Activated T-cell treated with anti-CD3 and anti-CD28 coated beads, Interleukin-2, amount 50 U/mL, for 72 hours (primary cell): ENCODE measurements at regions not wholly inside any gene's neighbourhood (a gene's known extent, or its start where the extent isn't known, plus 50 kb on each side); places are given as distances from the start of the nearest gene placed in this dataset.

Experiments
- ATAC-seq, 2 donors: fragments of 150-1000 bp; cut with Tn5 transposase; replicated peaks in 1 of 2; 2 replicates each; pipeline ENCODE4 v1.10.0; 2021; ENCODE audit warnings: moderate library complexity in 2 of 2, mild to moderate bottlenecking in 1 of 2
- DNase-seq, 2 donors: peaks; one replicate each; pipeline ENCODE4 v3.0.0; 2021 to 2022; ENCODE audit warnings: mixed read lengths in 1 of 2
- H3K27ac Mint-ChIP-seq: one replicate; pipeline ENCODE4 v1.8.0; 2022; ENCODE audit warnings: mild to moderate bottlenecking, moderate library complexity, mixed read lengths
- H3K27me3 Mint-ChIP-seq: one replicate; pipeline ENCODE4 v1.8.0; 2022; ENCODE audit warnings: low read depth, mixed read lengths
- H3K36me3 Mint-ChIP-seq, 2 donors: one replicate each; pipeline ENCODE4 v1.8.0; 2022; ENCODE audit warnings: mixed read lengths in 2 of 2, mild to moderate bottlenecking in 1 of 2; ENCODE audit not compliant: insufficient read depth in 2 of 2
- H3K4me1 Mint-ChIP-seq: one replicate; pipeline ENCODE4 v1.8.0; 2022; ENCODE audit warnings: low read depth, mixed read lengths
- H3K4me3 Mint-ChIP-seq, 2 donors: one replicate each; pipeline ENCODE4 v1.8.0; 2022; ENCODE audit warnings: mild to moderate bottlenecking in 2 of 2, mixed read lengths in 2 of 2, moderate library complexity in 2 of 2
- H3K9me3 Mint-ChIP-seq, 2 donors: one replicate each; pipeline ENCODE4 v1.8.0; 2022; ENCODE audit warnings: mixed read lengths in 2 of 2

DNA sequence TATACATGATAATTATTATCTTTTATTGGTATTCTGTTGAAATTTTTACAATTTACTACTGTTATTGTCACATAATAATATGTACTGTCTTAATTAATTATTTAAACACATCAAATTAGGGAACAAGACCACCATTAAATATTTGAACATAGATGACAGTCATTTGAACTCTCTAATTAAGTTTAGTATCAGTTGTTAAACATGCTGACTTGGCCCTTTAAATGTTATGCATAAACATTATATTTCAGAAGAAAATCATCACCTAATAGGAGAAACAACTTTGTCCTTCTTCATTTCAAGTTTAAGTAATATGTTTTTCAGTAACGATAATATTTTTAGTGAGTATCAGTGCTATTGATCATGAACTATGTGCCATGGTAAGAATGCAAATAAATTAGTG lies 623.5 kb upstream of the GNPDA2 start:
- no peak for ATAC-seq
- H3K9me3 Mint-ChIP-seq = peaks cover 3 to 9% of the 10 kb centered on the region in 2 donors
- no peak for DNase-seq
- no peak overlapping the region for H3K27ac Mint-ChIP-seq
- H3K4me1 Mint-ChIP-seq = no peaks in the 10 kb centered on the region
- H3K36me3 Mint-ChIP-seq = no peaks in the 10 kb centered on the region
- H3K4me3 Mint-ChIP-seq = no peak overlapping the region
- H3K27me3 Mint-ChIP-seq = no peaks in the 10 kb centered on the region

GRCh38 chr4:45346816-45347435 lies 620.6 kb upstream of the GNPDA2 start:
- peaks cover 3 to 5% of the 10 kb centered on the region in 2 donors for H3K9me3 Mint-ChIP-seq
- DNase-seq (no peak), ATAC-seq (no peak)
- no peak overlapping the region for H3K4me3 Mint-ChIP-seq
- no peaks in the 10 kb centered on the region for H3K27me3 Mint-ChIP-seq
- H3K36me3 Mint-ChIP-seq = no peaks in the 10 kb centered on the region
- H3K27ac Mint-ChIP-seq = no peak overlapping the region
- H3K4me1 Mint-ChIP-seq = no peaks in the 10 kb centered on the region

- no peak overlapping the region for H3K4me3 Mint-ChIP-seq
- H3K9me3 Mint-ChIP-seq = peaks cover 2 to 5% of the 10 kb centered on the region in 2 donors
- no peak overlapping the region for H3K27ac Mint-ChIP-seq
- H3K36me3 Mint-ChIP-seq = no peaks in the 10 kb centered on the region
- DNase-seq (no peak), ATAC-seq (no peak)
- no peaks in the 10 kb centered on the region for H3K27me3 Mint-ChIP-seq
- H3K4me1 Mint-ChIP-seq = no peaks in the 10 kb centered on the region
Measured at GRCh38 chr4:45345558-45345957, 619.2 kb upstream of the GNPDA2 start.

- Mint-ChIP-seq H3K36me3 (peaks cover 0 to 4% of the 10 kb centered on the region in 2 donors), H3K27me3 (no peaks in the 10 kb centered on the region), H3K4me1 (no peaks in the 10 kb centered on the region), H3K4me3 (no peak overlapping the region), H3K27ac (no peak overlapping the region), H3K9me3 (peaks cover 6 to 12% of the 10 kb centered on the region in 2 donors)
- no peak for DNase-seq
- ATAC-seq = no peak
Measured at GRCh38 chr4:45331802-45332201, 605.4 kb upstream of the GNPDA2 start.

GRCh38 chr4:45327544-45327943 lies 601.2 kb upstream of the GNPDA2 start:
- peaks cover 0 to 4% of the 10 kb centered on the region in 2 donors for H3K36me3 Mint-ChIP-seq
- ATAC-seq (no peak), DNase-seq (no peak)
- H3K27ac Mint-ChIP-seq = no peak overlapping the region
- H3K4me1 Mint-ChIP-seq = no peaks in the 10 kb centered on the region
- no peak overlapping the region for H3K4me3 Mint-ChIP-seq
- no peaks in the 10 kb centered on the region for H3K27me3 Mint-ChIP-seq
- peaks cover 8 to 14% of the 10 kb centered on the region in 2 donors for H3K9me3 Mint-ChIP-seq

DNA sequence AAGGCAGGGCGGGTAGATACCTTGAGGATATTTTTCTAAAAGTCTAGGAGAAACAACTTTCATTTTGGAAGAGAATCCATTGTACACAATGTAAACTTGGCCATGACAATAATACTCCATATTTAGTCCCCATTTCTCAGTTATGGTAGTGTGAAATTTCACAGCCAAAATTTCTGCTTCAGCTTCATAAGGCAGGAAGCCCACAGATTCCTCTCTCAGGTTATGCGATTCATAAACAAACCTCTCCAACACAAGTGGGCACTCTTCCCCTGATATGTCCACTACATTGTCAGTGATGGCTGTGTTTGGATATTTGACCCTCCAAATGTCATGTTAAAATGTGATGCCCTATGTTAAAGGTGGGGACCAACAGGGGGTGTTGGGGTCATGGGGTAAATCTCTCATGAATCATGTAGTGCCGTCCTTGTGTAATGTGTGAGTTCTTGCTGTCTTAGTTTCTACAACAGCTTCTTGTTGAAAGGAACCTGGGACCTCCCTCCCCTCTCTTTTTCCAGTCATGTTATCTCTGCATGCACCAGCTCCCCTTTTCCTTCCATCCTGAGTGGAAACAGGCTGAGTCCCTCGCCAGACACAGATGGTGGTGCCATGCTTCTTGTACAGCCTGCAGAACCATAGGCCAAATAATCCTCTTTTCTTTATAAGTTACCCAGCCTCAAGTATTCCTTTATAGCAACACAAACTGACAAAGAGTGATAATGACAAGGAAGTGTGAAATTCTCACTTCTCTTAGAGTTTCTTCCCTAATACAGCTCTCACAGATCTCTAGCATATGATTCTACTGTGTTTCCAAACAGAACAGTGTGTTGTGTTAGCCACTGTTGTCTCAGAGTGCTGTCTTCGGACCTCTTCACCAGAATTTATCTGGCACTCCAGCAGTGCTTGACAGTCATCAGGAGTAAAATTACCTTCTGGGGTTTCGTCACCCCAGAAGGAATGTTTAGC lies 598.4 kb upstream of the GNPDA2 start:
- ATAC-seq (no peak), DNase-seq (no peak)
- no peaks in the 10 kb centered on the region for H3K36me3 Mint-ChIP-seq
- H3K27ac Mint-ChIP-seq = no peak overlapping the region
- peaks cover 1 to 10% of the 10 kb centered on the region in 2 donors for H3K9me3 Mint-ChIP-seq
- no peak overlapping the region for H3K4me3 Mint-ChIP-seq
- H3K4me1 Mint-ChIP-seq = no peaks in the 10 kb centered on the region
- H3K27me3 Mint-ChIP-seq = no peaks in the 10 kb centered on the region

DNA sequence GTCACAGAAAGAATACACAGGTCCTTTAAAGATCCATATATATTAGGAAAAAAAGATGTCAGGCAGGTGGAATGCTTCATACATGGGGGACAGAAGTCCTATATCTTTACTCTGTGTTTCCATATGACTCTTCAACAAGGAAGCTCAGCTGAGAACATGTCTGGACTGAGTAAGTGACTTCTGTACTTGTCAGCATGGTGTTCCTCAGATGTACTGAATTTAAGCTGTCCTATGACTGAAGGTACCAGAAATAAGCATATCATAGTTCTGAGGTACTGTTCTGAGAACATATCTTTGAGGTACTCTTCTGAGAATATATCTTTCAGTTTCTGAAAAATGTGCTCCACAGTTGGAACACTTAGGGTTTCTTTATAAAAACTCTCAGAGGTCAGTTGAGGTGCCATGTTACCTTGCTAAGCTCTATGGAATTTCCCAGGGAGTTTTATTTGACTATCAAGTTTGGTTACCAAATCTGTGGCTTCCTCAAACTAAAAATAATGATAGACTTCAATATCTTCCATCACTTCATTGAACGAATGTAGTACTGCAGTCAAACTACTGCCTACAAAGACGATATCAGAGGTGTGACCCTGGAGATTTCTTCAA lies 597.2 kb upstream of the GNPDA2 start:
- H3K36me3 Mint-ChIP-seq = no peaks in the 10 kb centered on the region
- ATAC-seq = no peak
- H3K4me1 Mint-ChIP-seq = no peaks in the 10 kb centered on the region

DNA sequence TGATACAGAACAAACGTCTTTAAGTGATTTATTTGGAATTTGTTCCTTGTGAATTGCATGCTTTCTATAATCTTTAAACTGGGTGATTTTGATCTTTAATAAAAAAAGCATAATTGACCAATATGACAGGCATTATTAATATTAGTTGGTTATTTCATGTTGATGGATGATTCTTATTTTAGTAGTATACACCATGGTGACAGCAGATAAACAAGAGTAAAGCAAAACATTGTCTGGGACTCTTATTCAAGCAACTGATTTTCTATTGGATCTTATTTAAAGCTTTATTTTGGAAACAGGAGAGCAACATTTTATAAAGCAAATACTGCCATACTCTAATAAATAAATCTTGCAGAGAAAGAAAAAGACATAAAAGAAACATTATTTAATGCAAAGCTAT lies 591.4 kb upstream of the GNPDA2 start:
- Mint-ChIP-seq H3K27me3 (no peaks in the 10 kb centered on the region), H3K36me3 (no peaks in the 10 kb centered on the region), H3K4me1 (no peaks in the 10 kb centered on the region), H3K27ac (no peak overlapping the region), H3K4me3 (no peak overlapping the region), H3K9me3 (peaks cover 0 to 10% of the 10 kb centered on the region in 2 donors)
- ATAC-seq (no peak), DNase-seq (no peak)

More for the DNA sequence above, 597.2 kb upstream of the GNPDA2 start:
- Mint-ChIP-seq H3K27me3 (no peaks in the 10 kb centered on the region), H3K27ac (no peak overlapping the region), H3K9me3 (peaks cover 1 to 10% of the 10 kb centered on the region in 2 donors), H3K4me3 (no peak overlapping the region)
- no peak for DNase-seq

GRCh38 chr4:45317276-45317675 lies 590.9 kb upstream of the GNPDA2 start:
- Mint-ChIP-seq H3K4me3 (no peak overlapping the region), H3K27me3 (no peaks in the 10 kb centered on the region), H3K36me3 (no peaks in the 10 kb centered on the region), H3K27ac (no peak overlapping the region), H3K9me3 (peaks cover 0 to 10% of the 10 kb centered on the region in 2 donors), H3K4me1 (no peaks in the 10 kb centered on the region)
- no peak for ATAC-seq
- no peak for DNase-seq

GRCh38 chr4:45316257-45316656 lies 589.9 kb upstream of the GNPDA2 start:
- Mint-ChIP-seq H3K27me3 (no peaks in the 10 kb centered on the region), H3K27ac (no peak overlapping the region), H3K36me3 (no peaks in the 10 kb centered on the region), H3K4me1 (no peaks in the 10 kb centered on the region), H3K9me3 (peaks cover 0 to 10% of the 10 kb centered on the region in 2 donors), H3K4me3 (no peak overlapping the region)
- no peak for DNase-seq
- ATAC-seq = no peak

- peaks cover 2 to 4% of the 10 kb centered on the region in 2 donors for H3K9me3 Mint-ChIP-seq
- DNase-seq = no peak
- no peaks in the 10 kb centered on the region for H3K4me1 Mint-ChIP-seq
- H3K4me3 Mint-ChIP-seq = no peak overlapping the region
- H3K27ac Mint-ChIP-seq = no peak overlapping the region
- H3K27me3 Mint-ChIP-seq = no peaks in the 10 kb centered on the region
- no peak for ATAC-seq
- no peaks in the 10 kb centered on the region for H3K36me3 Mint-ChIP-seq
Measured at GRCh38 chr4:45302828-45303227, 576.5 kb upstream of the GNPDA2 start.

DNA sequence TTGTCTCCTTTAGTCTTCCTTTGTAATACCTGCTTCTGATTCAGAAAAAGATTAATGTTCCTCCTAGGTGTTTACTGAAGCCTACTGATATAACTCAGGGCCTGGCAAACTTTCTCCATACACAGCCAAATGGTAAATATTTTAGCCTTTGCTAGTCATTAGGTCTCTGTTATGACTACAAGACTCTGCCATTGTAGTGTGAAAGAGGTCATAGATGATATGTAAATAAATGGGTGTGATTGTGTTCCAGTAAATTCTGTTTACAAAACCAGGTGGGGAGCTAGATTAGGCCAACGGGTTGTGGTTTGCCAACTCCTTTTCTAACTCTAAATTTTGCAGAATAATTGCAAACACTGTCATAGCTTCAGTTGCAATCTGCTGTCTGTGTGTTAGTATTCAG lies 568.1 kb upstream of the GNPDA2 start:
- H3K27me3 Mint-ChIP-seq = no peaks in the 10 kb centered on the region
- H3K4me3 Mint-ChIP-seq = no peak overlapping the region
- no peak overlapping the region for H3K27ac Mint-ChIP-seq
- H3K9me3 Mint-ChIP-seq = peaks cover 9 to 24% of the 10 kb centered on the region in 2 donors
- no peaks in the 10 kb centered on the region for H3K36me3 Mint-ChIP-seq
- no peaks in the 10 kb centered on the region for H3K4me1 Mint-ChIP-seq
- ATAC-seq (no peak), DNase-seq (no peak)

DNA sequence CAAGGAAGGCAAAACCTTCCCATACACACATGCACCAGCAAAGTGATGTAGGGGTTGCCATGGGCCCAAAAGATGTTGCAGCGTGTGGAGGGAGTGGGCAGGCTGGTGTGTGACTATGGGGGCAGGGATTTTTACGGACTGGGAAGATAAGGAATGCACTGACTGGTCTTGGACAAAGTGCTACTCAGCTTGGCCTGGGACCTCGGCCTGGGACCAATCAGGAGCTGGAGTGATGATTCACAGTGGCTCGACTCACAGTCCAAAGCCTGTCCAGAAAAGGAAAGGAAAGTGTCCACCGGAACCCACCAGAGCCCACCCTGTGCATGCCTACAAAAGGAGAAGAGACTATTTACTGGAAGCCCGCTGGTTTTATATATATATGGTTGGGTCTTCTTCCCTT lies 567.0 kb upstream of the GNPDA2 start:
- H3K27me3 Mint-ChIP-seq = no peaks in the 10 kb centered on the region
- no peak overlapping the region for H3K27ac Mint-ChIP-seq
- H3K36me3 Mint-ChIP-seq = no peaks in the 10 kb centered on the region
- peaks cover 9 to 25% of the 10 kb centered on the region in 2 donors for H3K9me3 Mint-ChIP-seq
- DNase-seq = no peak
- H3K4me1 Mint-ChIP-seq = no peaks in the 10 kb centered on the region
- no peak for ATAC-seq
- H3K4me3 Mint-ChIP-seq = no peak overlapping the region
